ENCODE measurements at regions not wholly inside any gene's neighbourhood (a gene's known extent, or its start where the extent isn't known, plus 50 kb on each side); places are given as distances from the start of the nearest gene placed in this dataset.

DNA sequence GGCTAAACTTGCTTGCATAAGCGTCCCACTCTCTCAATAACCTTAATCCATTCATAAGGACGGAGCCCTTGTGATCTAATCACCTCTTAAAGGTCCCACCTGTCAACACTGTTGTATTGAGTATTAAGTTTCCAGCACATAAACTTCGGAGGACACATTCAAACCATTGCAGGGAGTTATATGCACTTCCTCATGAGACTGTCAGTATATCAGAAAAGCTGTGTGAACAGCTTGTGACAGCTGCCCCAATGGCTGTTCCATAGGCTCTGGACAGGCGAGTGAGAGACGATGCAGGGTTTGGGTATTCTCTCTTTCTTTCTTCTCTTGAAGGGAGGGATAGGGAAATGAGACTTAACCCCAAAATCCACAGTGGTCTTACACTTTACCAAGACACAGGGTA is 64.2 kb upstream of the RPL34 start:
- Histone ChIP-seq H3K79me2 (ENCODE audit: insufficient read depth, low read length) (no peaks in the 10 kb centered on the region), H4K20me1 (ENCODE audit: low read depth, low read length) (no peaks in the 10 kb centered on the region), H3K4me2 (ENCODE audit: low read depth, low read length, poor library complexity, severe bottlenecking) (no peak overlapping the region), H3F3A (ENCODE audit: insufficient read depth) (no peaks in the 10 kb centered on the region), H3K4me3 (ENCODE audit: insufficient read depth, low read length, poor library complexity, severe bottlenecking) (no peak overlapping the region), H3K27ac (ENCODE audit: low read depth, low read length) (no peak overlapping the region), H2AFZ (ENCODE audit: low read depth, low read length, severe bottlenecking) (no peak overlapping the region), H3K36me3 (ENCODE audit: low read length) (no peaks in the 10 kb centered on the region), H3K9me2 (replicated peaks; ENCODE audit: insufficient read depth, low read length) (no peaks in the 10 kb centered on the region), H3K27me3 (ENCODE audit: low read length) (no peaks in the 10 kb centered on the region), H3K9ac (ENCODE audit: low read length) (no peak overlapping the region), H3K9me3 (ENCODE audit: insufficient read depth, low read length) (no peaks in the 10 kb centered on the region)
- TF ChIP-seq, protein P1, sequence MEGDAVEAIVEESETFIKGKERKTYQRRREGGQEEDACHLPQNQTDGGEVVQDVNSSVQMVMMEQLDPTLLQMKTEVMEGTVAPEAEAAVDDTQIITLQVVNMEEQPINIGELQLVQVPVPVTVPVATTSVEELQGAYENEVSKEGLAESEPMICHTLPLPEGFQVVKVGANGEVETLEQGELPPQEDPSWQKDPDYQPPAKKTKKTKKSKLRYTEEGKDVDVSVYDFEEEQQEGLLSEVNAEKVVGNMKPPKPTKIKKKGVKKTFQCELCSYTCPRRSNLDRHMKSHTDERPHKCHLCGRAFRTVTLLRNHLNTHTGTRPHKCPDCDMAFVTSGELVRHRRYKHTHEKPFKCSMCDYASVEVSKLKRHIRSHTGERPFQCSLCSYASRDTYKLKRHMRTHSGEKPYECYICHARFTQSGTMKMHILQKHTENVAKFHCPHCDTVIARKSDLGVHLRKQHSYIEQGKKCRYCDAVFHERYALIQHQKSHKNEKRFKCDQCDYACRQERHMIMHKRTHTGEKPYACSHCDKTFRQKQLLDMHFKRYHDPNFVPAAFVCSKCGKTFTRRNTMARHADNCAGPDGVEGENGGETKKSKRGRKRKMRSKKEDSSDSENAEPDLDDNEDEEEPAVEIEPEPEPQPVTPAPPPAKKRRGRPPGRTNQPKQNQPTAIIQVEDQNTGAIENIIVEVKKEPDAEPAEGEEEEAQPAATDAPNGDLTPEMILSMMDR (IDR thresholded peaks at IDR 0.05; ENCODE audit: insufficient read depth, low read length, poor library complexity, severe bottlenecking), result no peak
- no peak for TF ChIP-seq EZH2phosphoT487 (conservative IDR thresholded peaks at IDR 0.05; ENCODE audit: low read length)

DNA sequence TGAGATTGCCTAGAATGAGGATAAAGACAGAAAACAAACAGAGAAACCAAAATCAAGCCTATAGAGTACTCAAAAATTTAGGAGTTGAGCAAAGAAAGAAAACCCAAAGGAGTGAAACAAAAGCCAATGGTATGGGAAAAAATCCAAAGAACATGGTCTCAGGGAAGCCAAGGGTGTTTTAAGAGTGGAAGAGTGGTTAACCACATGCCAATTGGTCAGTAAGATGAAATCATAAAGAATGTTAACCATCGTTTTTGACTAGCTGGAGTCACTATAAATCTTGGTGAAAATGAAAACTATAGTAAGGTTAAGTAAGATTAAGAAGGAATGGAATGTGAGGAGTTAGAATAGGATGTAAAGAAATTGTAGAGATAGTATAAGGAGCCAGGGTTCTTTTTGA is 64.7 kb upstream of the RPL34 start:
- no peaks in the 10 kb centered on the region for H3K79me2 ChIP-seq (ENCODE audit: insufficient read depth, low read length)
- no peaks in the 10 kb centered on the region for H3K36me3 ChIP-seq (ENCODE audit: low read length)
- H3K27ac ChIP-seq (ENCODE audit: low read depth, low read length), result no peak overlapping the region
- no peak overlapping the region for H3K4me3 ChIP-seq (ENCODE audit: insufficient read depth, low read length, poor library complexity, severe bottlenecking)
- H4K20me1 ChIP-seq (ENCODE audit: low read depth, low read length), result no peaks in the 10 kb centered on the region
- no peak overlapping the region for H3K9ac ChIP-seq (ENCODE audit: low read length)
- no peaks in the 10 kb centered on the region for H3K9me3 ChIP-seq (ENCODE audit: insufficient read depth, low read length)
- no peaks in the 10 kb centered on the region for H3F3A ChIP-seq (ENCODE audit: insufficient read depth)
- no peaks in the 10 kb centered on the region for H3K9me2 ChIP-seq (replicated peaks; ENCODE audit: insufficient read depth, low read length)
- H2AFZ ChIP-seq (ENCODE audit: low read depth, low read length, severe bottlenecking), result no peak overlapping the region
- H3K4me2 ChIP-seq (ENCODE audit: low read depth, low read length, poor library complexity, severe bottlenecking), result no peak overlapping the region
- TF ChIP-seq EZH2phosphoT487 (conservative IDR thresholded peaks at IDR 0.05; ENCODE audit: low read length), result no peak
- TF ChIP-seq, protein P1 (IDR thresholded peaks at IDR 0.05; ENCODE audit: insufficient read depth, low read length, poor library complexity, severe bottlenecking), result no peak
- no peaks in the 10 kb centered on the region for H3K27me3 ChIP-seq (ENCODE audit: low read length)

DNA sequence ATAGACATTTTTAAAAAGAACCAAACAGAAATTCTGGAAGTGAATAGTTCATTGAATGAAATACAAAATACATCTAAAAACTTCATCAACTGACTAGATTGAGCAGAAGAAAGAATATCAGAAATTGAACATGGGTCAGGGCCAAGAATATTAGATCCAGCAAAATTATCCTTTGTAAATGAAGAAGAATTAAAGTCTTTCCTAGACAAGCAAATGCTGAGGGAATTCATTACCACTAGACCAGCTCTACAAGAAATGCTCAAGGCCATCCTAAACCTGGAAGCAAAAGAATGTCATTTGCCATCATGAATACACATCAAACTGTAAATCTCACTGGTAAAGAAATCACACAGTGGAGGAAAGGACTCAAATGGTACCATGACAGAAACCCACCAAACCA is 72.7 kb upstream of the RPL34 start:
- no peaks in the 10 kb centered on the region for H4K20me1 ChIP-seq (ENCODE audit: low read depth, low read length)
- no peaks in the 10 kb centered on the region for H3K27me3 ChIP-seq (ENCODE audit: low read length)
- no peak overlapping the region for H3K27ac ChIP-seq (ENCODE audit: low read depth, low read length)
- no peak overlapping the region for H3K4me3 ChIP-seq (ENCODE audit: insufficient read depth, low read length, poor library complexity, severe bottlenecking)
- no peaks in the 10 kb centered on the region for H3K9me3 ChIP-seq (ENCODE audit: insufficient read depth, low read length)
- H3F3A ChIP-seq (ENCODE audit: insufficient read depth), result no peaks in the 10 kb centered on the region
- no peak overlapping the region for H3K9ac ChIP-seq (ENCODE audit: low read length)
- H3K4me2 ChIP-seq (ENCODE audit: low read depth, low read length, poor library complexity, severe bottlenecking), result no peak overlapping the region
- no peaks in the 10 kb centered on the region for H3K79me2 ChIP-seq (ENCODE audit: insufficient read depth, low read length)
- no peaks in the 10 kb centered on the region for H3K9me2 ChIP-seq (replicated peaks; ENCODE audit: insufficient read depth, low read length)
- no peaks in the 10 kb centered on the region for H3K36me3 ChIP-seq (ENCODE audit: low read length)
- TF ChIP-seq EZH2phosphoT487 (conservative IDR thresholded peaks at IDR 0.05; ENCODE audit: low read length), result no peak
- TF ChIP-seq, protein P1 (IDR thresholded peaks at IDR 0.05; ENCODE audit: insufficient read depth, low read length, poor library complexity, severe bottlenecking), result no peak
- no peak overlapping the region for H2AFZ ChIP-seq (ENCODE audit: low read depth, low read length, severe bottlenecking)

DNA sequence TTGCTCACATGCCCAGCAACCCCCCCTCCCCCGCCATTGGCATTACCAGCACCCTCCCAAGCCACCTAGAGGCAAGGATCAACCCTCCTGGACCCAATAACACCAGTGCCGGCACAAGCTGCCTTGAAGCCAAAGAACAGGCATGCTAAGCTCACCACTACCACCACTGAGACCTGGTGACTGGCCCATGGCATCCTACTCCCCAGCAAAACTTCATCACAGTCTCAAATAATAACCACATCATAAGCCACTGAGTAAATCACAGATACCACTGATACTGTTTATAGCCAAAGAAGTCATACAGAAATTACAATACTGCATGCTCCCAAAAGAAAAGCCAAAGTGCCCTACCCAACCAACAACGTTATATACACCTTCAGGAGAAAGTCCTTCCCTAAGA is 73.6 kb upstream of the RPL34 start:
- no peaks in the 10 kb centered on the region for H3K27me3 ChIP-seq (ENCODE audit: low read length)

More for the DNA sequence above, 73.6 kb upstream of the RPL34 start:
- H3K4me2 ChIP-seq (ENCODE audit: low read depth, low read length, poor library complexity, severe bottlenecking), result no peak overlapping the region
- no peak overlapping the region for H3K4me3 ChIP-seq (ENCODE audit: insufficient read depth, low read length, poor library complexity, severe bottlenecking)
- H3K36me3 ChIP-seq (ENCODE audit: low read length), result no peaks in the 10 kb centered on the region
- no peak overlapping the region for H3K9ac ChIP-seq (ENCODE audit: low read length)
- no peak overlapping the region for H3K27ac ChIP-seq (ENCODE audit: low read depth, low read length)
- no peaks in the 10 kb centered on the region for H3K9me3 ChIP-seq (ENCODE audit: insufficient read depth, low read length)
- no peak overlapping the region for H2AFZ ChIP-seq (ENCODE audit: low read depth, low read length, severe bottlenecking)
- no peaks in the 10 kb centered on the region for H3K79me2 ChIP-seq (ENCODE audit: insufficient read depth, low read length)
- H4K20me1 ChIP-seq (ENCODE audit: low read depth, low read length), result no peaks in the 10 kb centered on the region
- H3F3A ChIP-seq (ENCODE audit: insufficient read depth), result no peaks in the 10 kb centered on the region
- H3K9me2 ChIP-seq (replicated peaks; ENCODE audit: insufficient read depth, low read length), result no peaks in the 10 kb centered on the region
- TF ChIP-seq, protein P1 (IDR thresholded peaks at IDR 0.05; ENCODE audit: insufficient read depth, low read length, poor library complexity, severe bottlenecking), result no peak
- TF ChIP-seq EZH2phosphoT487 (conservative IDR thresholded peaks at IDR 0.05; ENCODE audit: low read length), result no peak

Data from SU-DHL-6 (cell line).